Adipocyte (in vitro differentiated cells): ENCODE measurements at regions not wholly inside any gene's neighbourhood (a gene's known extent, or its start where the extent isn't known, plus 50 kb on each side); places are given as distances from the start of the nearest gene placed in this dataset.

Source experiments
- DNase-seq: peaks from one replicate; pipeline ENCODE4 v3.0.0-alpha.2; 2015; ENCODE audit warnings: low read depth
- H3K27me3 ChIP-seq: replicated peaks from 2 replicates; pipeline ENCODE4 v1.7.0; 2013; ENCODE audit warnings: mild to moderate bottlenecking, low read length, moderate library complexity; ENCODE audit not compliant: control insufficient read depth, insufficient read depth
- H3K36me3 ChIP-seq: 2 replicates; pipeline ENCODE4 v1.7.0; 2013; ENCODE audit warnings: low read length, mild to moderate bottlenecking, moderate library complexity; ENCODE audit not compliant: control insufficient read depth, insufficient read depth, severe bottlenecking
- H3K4me1 ChIP-seq: 2 replicates; pipeline ENCODE4 v1.7.0; 2013; ENCODE audit warnings: mild to moderate bottlenecking, low read length, moderate library complexity; ENCODE audit not compliant: control insufficient read depth, insufficient read depth
- H3K4me3 ChIP-seq: 2 replicates; pipeline ENCODE4 v1.7.0; 2013; ENCODE audit warnings: mild to moderate bottlenecking, low read length, moderate library complexity
- H3K9ac ChIP-seq: 2 replicates; pipeline ENCODE4 v1.7.0; 2013; ENCODE audit warnings: mild to moderate bottlenecking, low read length, moderate library complexity
- H3K9me3 ChIP-seq: 2 replicates; pipeline ENCODE4 v1.7.0; 2013; ENCODE audit warnings: mild to moderate bottlenecking, low read length, moderate library complexity; ENCODE audit not compliant: control insufficient read depth

- H3K4me3 ChIP-seq, result no peak overlapping the region
- H3K9me3 ChIP-seq, result no peaks in the 10 kb centered on the region
- H3K4me1 ChIP-seq, result peaks cover 35% of the 10 kb centered on the region
- no peaks in the 10 kb centered on the region for H3K36me3 ChIP-seq
- DNase-seq, result no peak
- H3K27me3 ChIP-seq, result no peaks in the 10 kb centered on the region
- peak overlapping the region; percentile 6 for H3K9ac ChIP-seq
Observed at GRCh38 chr15:99440551-99441443, 125.0 kb upstream of the MEF2A start.

DNA sequence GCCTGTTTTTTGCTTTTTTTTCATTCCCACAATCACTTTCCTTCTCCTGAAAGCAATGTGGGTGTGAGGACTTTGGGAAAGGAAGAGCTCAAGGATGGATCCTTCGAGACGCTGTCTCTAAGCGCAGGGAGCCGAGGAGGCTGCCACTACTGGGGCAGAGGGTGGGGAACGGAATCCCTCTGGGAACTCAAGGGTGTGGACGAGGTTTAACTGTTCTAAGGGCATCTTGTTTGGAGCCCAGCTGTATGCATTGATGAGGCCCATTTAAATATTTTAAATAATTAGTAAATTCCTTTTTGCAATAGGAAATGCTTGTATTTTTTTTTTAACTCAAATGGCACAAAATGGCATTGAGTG is 124.4 kb upstream of the MEF2A start:
- H3K4me1 ChIP-seq, result peaks cover 35% of the 10 kb centered on the region
- peak overlapping the region; percentile 66 for H3K9ac ChIP-seq
- H3K4me3 ChIP-seq, result peak overlapping the region; percentile 48
- DNase-seq, result no peak
- no peaks in the 10 kb centered on the region for H3K9me3 ChIP-seq
- no peaks in the 10 kb centered on the region for H3K27me3 ChIP-seq
- no peaks in the 10 kb centered on the region for H3K36me3 ChIP-seq

GRCh38 chr15:99441871-99442251 is 123.9 kb upstream of the MEF2A start:
- Histone ChIP-seq H3K36me3 (no peaks in the 10 kb centered on the region), H3K4me1 (peaks cover 35% of the 10 kb centered on the region), H3K27me3 (no peaks in the 10 kb centered on the region), H3K9ac (peak overlapping the region; percentile 66), H3K9me3 (no peaks in the 10 kb centered on the region), H3K4me3 (peak overlapping the region; percentile 48)
- DNase-seq, result no peak

DNA sequence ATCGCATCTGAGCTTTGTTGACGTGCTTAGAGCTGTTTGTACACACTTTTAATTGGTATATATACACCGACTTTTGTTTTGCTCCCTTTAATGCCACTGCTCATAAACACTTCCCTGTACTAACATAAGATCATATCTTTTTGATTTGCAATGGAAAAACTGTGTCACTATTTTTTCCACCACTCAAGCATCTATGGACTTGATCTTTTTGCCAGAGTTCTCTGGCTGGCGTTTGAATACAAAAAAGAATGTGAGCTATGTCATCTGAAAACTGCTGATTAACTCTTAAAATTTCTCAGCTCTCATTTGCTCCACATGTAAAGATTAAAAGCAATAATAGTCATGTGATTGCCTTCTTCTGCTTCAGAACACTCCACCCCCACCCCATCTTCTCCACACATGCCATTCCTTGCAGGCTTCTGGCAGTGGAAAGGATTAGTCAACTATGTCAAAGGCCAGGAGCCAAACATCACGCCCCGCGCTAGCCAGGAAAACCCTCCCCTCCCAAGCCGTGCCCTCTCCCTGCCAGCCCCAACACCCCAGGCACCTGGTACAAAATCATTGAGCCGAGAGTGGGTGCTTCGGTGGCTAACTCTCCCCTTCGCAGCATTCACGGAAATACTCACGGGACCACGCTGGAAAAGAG is 123.4 kb upstream of the MEF2A start:
- peak; percentile 87 for DNase-seq
- Histone ChIP-seq H3K4me3 (peak overlapping the region; percentile 63), H3K9me3 (no peaks in the 10 kb centered on the region), H3K9ac (peak overlapping the region; percentile 66), H3K4me1 (peaks cover 34% of the 10 kb centered on the region), H3K36me3 (no peaks in the 10 kb centered on the region), H3K27me3 (no peaks in the 10 kb centered on the region)

DNA sequence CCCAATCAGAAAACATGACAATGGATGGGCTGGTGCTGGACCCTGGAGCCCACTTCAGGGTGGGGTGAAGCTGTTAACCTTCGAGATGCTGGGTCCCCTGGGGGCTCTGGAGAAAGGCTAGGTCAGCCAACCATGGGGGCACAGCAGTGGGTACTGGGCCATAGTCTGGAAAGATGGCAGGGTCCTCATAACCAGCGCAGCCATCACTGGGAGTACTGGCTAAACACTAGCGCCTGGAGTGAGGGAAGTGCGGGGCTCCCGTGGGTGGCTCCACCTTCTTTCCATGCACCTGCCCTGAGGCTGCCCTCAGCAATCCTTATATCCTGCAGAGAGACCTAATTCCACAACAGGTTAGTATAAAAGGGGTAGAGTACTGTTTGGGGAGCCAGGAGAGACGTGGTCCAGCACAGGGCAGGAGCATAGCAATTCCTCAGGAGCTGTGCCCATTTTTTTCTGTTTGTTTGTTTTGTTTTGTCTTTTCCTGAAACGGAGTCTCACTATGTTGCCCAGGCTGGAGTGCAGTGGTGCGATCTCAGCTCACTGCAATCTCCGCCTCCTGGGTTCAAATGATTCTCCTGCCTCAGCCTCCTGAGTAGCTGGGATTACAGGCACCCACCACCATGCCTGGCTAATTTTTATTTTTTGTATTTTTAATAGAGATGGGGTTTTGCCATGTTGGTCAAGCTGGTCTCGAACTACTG is 122.6 kb upstream of the MEF2A start:
- H3K4me3 ChIP-seq, result peak overlapping the region; percentile 63
- peak overlapping the region; percentile 34 for H3K9ac ChIP-seq
- DNase-seq, result no peak
- no peaks in the 10 kb centered on the region for H3K36me3 ChIP-seq
- H3K9me3 ChIP-seq, result no peaks in the 10 kb centered on the region
- H3K4me1 ChIP-seq, result peaks cover 31% of the 10 kb centered on the region
- H3K27me3 ChIP-seq, result no peaks in the 10 kb centered on the region

DNA sequence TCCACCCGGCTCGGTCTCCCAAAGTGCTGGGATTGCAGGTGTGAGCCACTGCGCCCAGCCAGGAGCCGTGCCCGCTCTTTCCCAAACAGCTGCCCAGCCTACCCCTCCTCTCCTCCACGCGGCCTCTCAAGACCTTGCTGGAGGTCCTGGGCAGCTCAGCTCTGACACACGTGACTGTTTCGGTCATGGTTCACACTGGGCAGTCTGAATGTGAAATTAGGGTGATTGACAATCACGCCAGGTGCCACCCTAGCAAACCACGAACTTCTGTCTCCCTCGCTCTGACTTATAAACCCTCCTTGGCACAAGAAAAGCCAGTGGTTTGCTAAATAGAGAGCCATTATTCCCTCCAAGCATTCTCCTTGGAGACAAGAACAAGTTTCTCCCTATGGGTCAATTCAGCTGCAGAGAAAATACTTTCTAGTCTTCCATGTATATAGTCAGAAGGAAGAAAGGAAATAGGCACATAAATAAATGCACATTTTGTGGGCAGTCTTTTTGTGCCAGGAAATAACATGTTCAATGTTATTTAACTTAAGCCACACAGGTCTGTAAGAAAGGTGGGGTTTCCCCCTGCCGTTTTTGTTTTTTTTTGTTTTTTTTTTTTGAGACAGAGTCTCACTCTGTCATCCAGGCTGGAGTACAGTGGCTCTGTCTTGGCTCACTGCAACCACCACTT is 121.9 kb upstream of the MEF2A start:
- no peak for DNase-seq
- no peak overlapping the region for H3K9ac ChIP-seq
- H3K4me3 ChIP-seq, result no peak overlapping the region
- H3K27me3 ChIP-seq, result no peaks in the 10 kb centered on the region
- no peaks in the 10 kb centered on the region for H3K9me3 ChIP-seq
- peaks cover 31% of the 10 kb centered on the region for H3K4me1 ChIP-seq
- no peaks in the 10 kb centered on the region for H3K36me3 ChIP-seq

GRCh38 chr15:99445272-99445850 is 120.4 kb upstream of the MEF2A start:
- DNase-seq, result no peak
- no peak overlapping the region for H3K9ac ChIP-seq
- H3K9me3 ChIP-seq, result no peaks in the 10 kb centered on the region
- H3K36me3 ChIP-seq, result no peaks in the 10 kb centered on the region
- H3K4me1 ChIP-seq, result peaks cover 31% of the 10 kb centered on the region
- H3K27me3 ChIP-seq, result no peaks in the 10 kb centered on the region
- no peak overlapping the region for H3K4me3 ChIP-seq

GRCh38 chr15:99446565-99447496 is 119.0 kb upstream of the MEF2A start:
- H3K9me3 ChIP-seq, result no peaks in the 10 kb centered on the region
- H3K27me3 ChIP-seq, result no peaks in the 10 kb centered on the region
- H3K4me3 ChIP-seq, result no peak overlapping the region
- DNase-seq, result no peak
- no peak overlapping the region for H3K9ac ChIP-seq
- peaks cover 20% of the 10 kb centered on the region for H3K4me1 ChIP-seq
- no peaks in the 10 kb centered on the region for H3K36me3 ChIP-seq

DNA sequence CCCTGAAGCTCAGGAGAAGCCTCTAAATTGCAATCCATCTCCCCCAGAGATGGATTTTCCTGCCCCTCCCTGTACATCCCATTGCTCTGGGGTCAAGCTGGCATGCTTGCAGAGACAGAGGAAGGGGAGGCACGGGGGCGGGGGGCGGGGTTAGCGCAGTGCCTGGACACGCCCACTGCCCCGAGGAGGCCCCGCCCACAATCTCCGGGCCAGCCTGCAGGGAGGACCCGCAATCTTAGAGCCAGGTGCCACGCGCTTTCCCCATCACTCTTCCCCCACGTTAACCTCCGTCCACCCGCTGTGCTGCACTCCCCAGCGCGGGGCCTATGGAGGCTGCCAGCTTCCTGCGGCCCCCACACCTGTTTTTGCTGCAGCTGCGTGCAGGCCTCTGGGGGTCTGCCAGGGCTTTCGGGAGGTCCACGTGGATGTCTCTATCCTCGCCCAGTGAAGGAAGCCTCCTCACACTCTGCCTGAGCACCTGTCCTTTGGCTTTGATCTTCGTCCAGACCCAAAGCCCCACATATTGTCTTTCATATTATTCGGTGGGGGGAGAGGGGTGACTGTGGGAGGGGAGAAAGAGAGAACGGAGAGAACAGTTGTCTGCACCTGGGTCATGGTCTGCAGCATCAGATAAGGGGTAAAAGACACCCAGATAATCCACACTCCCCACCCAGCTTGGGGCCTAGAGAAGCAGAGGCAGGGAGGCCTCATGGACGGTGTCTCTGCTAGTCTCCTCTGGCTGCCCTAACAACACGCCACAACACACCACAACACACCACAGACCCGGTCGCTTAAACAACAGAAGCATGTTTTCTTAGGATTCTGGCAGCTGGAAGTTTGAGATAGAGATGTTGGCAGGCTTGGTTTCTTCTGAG is 118.0 kb upstream of the MEF2A start:
- Histone ChIP-seq H3K9ac (no peak overlapping the region), H3K27me3 (no peaks in the 10 kb centered on the region), H3K36me3 (no peaks in the 10 kb centered on the region), H3K4me3 (no peak overlapping the region), H3K9me3 (no peaks in the 10 kb centered on the region), H3K4me1 (peaks cover 14% of the 10 kb centered on the region)
- DNase-seq, result no peak
